GM10266 (cell line): ENCODE measurements at regions not wholly inside any gene's neighbourhood (a gene's known extent, or its start where the extent isn't known, plus 50 kb on each side); places are given as distances from the start of the nearest gene placed in this dataset.

Experiments used
- DNase-seq: peaks from one replicate; pipeline ENCODE4 v3.0.0; 2012; ENCODE audit errors: extremely low spot score
- CTCF ChIP-seq: IDR thresholded peaks from 2 replicates; pipeline ENCODE4 v1.5.1; 2012; ENCODE audit warnings: mild to moderate bottlenecking, low read depth; ENCODE audit not compliant: control insufficient read depth, insufficient read depth; ENCODE audit errors: missing control alignments

GRCh38 chr2:41881249-41881648 is 166.6 kb upstream of the PKDCC start:
- no peak for DNase-seq
- TF ChIP-seq CTCF, result no peak

- no peak for TF ChIP-seq CTCF
These were observed 163.1 kb upstream of the PKDCC start for GRCh38 chr2:41884718-41885117.

GRCh38 chr2:41886145-41886664 is 161.6 kb upstream of the PKDCC start:
- TF ChIP-seq CTCF, result no peak
- DNase-seq, result no peak

More at GRCh38 chr2:41884718-41885117, 163.1 kb upstream of the PKDCC start:
- DNase-seq, result no peak

GRCh38 chr2:41886757-41887156 is 161.1 kb upstream of the PKDCC start:
- no peak for TF ChIP-seq CTCF
- DNase-seq, result no peak

- no peak for DNase-seq
- TF ChIP-seq CTCF, result no peak
These were observed 157.5 kb upstream of the PKDCC start for GRCh38 chr2:41890341-41890740.

GRCh38 chr2:41892476-41892875 is 155.3 kb upstream of the PKDCC start:
- TF ChIP-seq CTCF, result no peak
- DNase-seq, result no peak

- DNase-seq, result no peak
- no peak for TF ChIP-seq CTCF
These were observed 153.1 kb upstream of the PKDCC start for GRCh38 chr2:41894563-41895333.
